ENCODE measurements at regions not wholly inside any gene's neighbourhood (a gene's known extent, or its start where the extent isn't known, plus 50 kb on each side); places are given as distances from the start of the nearest gene placed in this dataset.

DNA sequence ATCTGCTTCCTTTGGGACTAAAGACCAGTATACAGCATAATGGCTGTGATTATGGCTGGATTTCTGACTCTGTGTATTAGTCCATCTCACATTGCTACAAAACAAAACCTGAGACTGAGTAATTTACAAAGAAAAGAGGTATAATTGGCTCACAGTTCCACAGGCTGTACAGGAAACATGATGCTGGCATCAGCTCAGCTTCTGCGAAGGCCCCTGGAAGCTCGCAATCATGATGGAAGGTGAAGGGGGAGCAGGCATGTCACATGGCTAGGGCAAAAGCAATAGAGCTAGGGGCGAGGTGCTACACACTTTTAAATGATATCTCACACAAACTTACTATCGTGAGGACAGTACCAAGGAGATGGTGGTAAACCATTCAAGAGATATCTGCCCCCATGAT, 68.0 kb upstream of the GADL1 start:
- no peak for DNase-seq (ENCODE audit: low read depth)
- H3K4me3 ChIP-seq (ENCODE audit: low read depth, low read length) = no peak overlapping the region
- TF ChIP-seq MYC (IDR thresholded peaks at IDR 0.05; ENCODE audit: low read depth, low read length) (no peak), POLR2A (IDR thresholded peaks at IDR 0.05; ENCODE audit: extremely low read depth, insufficient read length) (no peak)
- TF ChIP-seq, protein P1, sequence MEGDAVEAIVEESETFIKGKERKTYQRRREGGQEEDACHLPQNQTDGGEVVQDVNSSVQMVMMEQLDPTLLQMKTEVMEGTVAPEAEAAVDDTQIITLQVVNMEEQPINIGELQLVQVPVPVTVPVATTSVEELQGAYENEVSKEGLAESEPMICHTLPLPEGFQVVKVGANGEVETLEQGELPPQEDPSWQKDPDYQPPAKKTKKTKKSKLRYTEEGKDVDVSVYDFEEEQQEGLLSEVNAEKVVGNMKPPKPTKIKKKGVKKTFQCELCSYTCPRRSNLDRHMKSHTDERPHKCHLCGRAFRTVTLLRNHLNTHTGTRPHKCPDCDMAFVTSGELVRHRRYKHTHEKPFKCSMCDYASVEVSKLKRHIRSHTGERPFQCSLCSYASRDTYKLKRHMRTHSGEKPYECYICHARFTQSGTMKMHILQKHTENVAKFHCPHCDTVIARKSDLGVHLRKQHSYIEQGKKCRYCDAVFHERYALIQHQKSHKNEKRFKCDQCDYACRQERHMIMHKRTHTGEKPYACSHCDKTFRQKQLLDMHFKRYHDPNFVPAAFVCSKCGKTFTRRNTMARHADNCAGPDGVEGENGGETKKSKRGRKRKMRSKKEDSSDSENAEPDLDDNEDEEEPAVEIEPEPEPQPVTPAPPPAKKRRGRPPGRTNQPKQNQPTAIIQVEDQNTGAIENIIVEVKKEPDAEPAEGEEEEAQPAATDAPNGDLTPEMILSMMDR (IDR thresholded peaks at IDR 0.05; ENCODE audit: low read depth, low read length) = no peak
- TF ChIP-seq, protein P2, sequence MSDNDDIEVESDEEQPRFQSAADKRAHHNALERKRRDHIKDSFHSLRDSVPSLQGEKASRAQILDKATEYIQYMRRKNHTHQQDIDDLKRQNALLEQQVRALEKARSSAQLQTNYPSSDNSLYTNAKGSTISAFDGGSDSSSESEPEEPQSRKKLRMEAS (IDR thresholded peaks at IDR 0.05; ENCODE audit: low read depth, low read length) = no peak

DNA sequence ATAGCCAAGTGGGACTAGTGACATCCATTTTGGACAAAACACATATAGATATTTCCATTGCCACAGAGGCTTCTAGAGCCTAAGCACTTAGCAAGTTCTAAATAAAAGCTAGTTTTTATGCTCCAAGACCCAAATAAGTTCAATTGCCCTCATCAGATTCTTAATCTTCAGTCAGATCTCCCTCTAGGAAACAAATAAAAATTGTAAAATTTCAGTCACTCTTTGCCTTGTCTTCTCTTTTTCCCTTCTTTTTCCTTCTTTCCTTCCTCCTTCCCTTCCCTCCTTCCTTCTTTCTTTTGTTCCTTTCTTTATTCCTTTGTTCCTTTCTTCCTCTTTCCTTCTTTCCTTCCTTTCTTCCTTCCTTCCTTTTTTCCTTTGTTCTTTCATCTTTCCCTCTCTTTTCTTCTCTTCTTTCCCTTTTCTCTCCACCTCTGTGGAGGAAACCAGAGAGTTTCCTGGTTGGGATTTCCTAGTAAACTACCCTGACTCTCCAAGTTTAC, 68.8 kb upstream of the GADL1 start:
- TF ChIP-seq, protein P1 (IDR thresholded peaks at IDR 0.05; ENCODE audit: low read depth, low read length) = no peak
- TF ChIP-seq POLR2A (IDR thresholded peaks at IDR 0.05; ENCODE audit: extremely low read depth, insufficient read length) = no peak
- TF ChIP-seq, protein P2 (IDR thresholded peaks at IDR 0.05; ENCODE audit: low read depth, low read length) = no peak
- no peak for TF ChIP-seq MYC (IDR thresholded peaks at IDR 0.05; ENCODE audit: low read depth, low read length)
- no peak overlapping the region for H3K4me3 ChIP-seq (ENCODE audit: low read depth, low read length)
- no peak for DNase-seq (ENCODE audit: low read depth)

DNA sequence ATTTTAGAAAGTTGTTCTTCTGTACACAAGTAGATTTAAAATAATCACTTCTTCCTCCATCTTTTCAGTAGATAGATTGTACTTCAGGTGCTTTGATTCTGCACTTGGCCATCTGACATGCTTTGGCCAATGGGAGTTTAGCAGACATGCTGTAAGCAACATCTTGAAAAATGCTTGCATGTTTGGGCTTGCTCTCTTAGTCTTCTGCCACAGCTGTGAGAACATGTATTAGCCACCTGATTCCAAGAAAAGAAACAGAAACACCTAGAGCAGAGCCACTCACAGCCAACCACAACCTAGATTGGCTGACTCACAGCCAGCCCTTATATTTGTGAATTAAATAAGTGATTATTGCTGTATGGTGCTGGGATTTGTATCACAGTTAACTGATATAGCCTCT, 70.2 kb upstream of the GADL1 start:
- H3K4me3 ChIP-seq (ENCODE audit: low read depth, low read length) = no peak overlapping the region
- TF ChIP-seq POLR2A (IDR thresholded peaks at IDR 0.05; ENCODE audit: extremely low read depth, insufficient read length) = no peak
- no peak for DNase-seq (ENCODE audit: low read depth)

DNA sequence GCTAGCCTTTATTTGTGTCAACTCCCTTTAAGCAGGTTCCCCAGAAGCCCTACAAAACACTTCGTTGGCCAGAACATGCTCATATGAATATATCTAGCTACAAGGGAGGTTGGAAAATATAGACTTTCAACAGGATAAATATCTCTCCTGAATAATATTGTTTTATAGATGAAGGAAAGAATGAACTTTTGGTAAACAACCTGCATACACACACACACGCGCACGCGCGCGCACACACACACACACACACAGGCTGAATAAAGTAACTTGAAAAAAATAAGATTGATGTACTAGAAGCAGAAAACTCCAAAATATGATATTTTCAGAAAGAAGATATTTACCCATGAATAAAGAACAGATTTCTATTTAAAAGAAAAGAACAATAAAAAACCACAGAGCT, 72.4 kb upstream of the GADL1 start:
- TF ChIP-seq, protein P1 (IDR thresholded peaks at IDR 0.05; ENCODE audit: low read depth, low read length) = no peak
- TF ChIP-seq, protein P2 (IDR thresholded peaks at IDR 0.05; ENCODE audit: low read depth, low read length) = no peak
- TF ChIP-seq MYC (IDR thresholded peaks at IDR 0.05; ENCODE audit: low read depth, low read length) = no peak
- no peak for TF ChIP-seq POLR2A (IDR thresholded peaks at IDR 0.05; ENCODE audit: extremely low read depth, insufficient read length)
- H3K4me3 ChIP-seq (ENCODE audit: low read depth, low read length) = no peak overlapping the region
- no peak for DNase-seq (ENCODE audit: low read depth)

DNA sequence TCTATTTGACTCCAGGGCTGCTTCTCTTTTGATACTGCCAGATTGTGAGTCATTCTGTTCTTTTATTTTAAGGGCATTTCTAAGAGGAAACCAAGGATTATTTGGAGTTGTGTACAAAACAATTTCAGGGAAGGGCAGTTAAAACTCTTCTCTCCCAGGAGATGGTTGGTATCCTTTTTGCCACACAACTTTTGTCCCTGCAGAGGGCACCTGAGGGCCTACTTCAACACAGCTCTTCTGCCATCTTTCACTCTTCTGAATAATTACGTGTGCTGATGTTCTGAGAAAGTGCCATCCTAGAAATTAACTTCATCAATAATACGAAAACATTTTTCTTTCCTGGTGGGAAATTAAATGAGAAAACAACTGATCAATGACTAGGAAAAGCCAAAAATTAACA, 75.7 kb upstream of the GADL1 start:
- DNase-seq (ENCODE audit: low read depth) = peak; percentile 16
- no peak overlapping the region for H3K4me3 ChIP-seq (ENCODE audit: low read depth, low read length)
- TF ChIP-seq, protein P2 (IDR thresholded peaks at IDR 0.05; ENCODE audit: low read depth, low read length) = no peak
- no peak for TF ChIP-seq POLR2A (IDR thresholded peaks at IDR 0.05; ENCODE audit: extremely low read depth, insufficient read length)
- TF ChIP-seq, protein P1 (IDR thresholded peaks at IDR 0.05; ENCODE audit: low read depth, low read length) = no peak
- TF ChIP-seq MYC (IDR thresholded peaks at IDR 0.05; ENCODE audit: low read depth, low read length) = no peak

DNA sequence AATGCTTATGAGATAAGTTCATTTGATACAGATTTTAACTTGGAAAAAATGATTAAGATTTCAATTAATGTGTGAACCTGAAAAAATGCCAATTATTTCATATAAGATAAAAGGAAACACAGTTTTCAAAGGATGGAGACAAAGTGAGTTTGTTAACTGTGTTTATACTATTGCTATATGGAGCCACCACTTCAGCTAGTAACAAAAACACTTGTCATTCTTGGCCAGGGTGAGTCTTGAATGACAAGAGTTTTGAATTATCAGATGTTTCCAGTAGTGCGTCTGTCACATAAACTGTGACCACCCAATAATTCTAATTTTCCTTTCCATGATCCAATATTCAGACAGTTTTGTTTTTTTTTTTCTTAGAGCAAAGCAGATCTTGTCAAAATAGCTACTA, 78.0 kb upstream of the GADL1 start:
- DNase-seq (ENCODE audit: low read depth) = no peak
- TF ChIP-seq POLR2A (IDR thresholded peaks at IDR 0.05; ENCODE audit: extremely low read depth, insufficient read length) (no peak), MYC (IDR thresholded peaks at IDR 0.05; ENCODE audit: low read depth, low read length) (no peak)
- TF ChIP-seq, protein P2 (IDR thresholded peaks at IDR 0.05; ENCODE audit: low read depth, low read length) = no peak
- TF ChIP-seq, protein P1 (IDR thresholded peaks at IDR 0.05; ENCODE audit: low read depth, low read length) = no peak

More for the DNA sequence above, 78.0 kb upstream of the GADL1 start:
- H3K4me3 ChIP-seq (ENCODE audit: low read depth, low read length) = no peak overlapping the region
